K562 (cell line): ENCODE measurements at regions not wholly inside any gene's neighbourhood (a gene's known extent, or its start where the extent isn't known, plus 50 kb on each side); places are given as distances from the start of the nearest gene placed in this dataset.

Experiments used
- ATAC-seq: fragments of 200-7000 bp; cut with Tn5 transposase; 3 replicates; pipeline ENCODE4 v1.9.1; 2020; ENCODE audit warnings: moderate library complexity
- BruUV-seq: library from RNA; stranded (reverse); fragments of 400-500 nt; replicated peaks from 2 replicates; lab custom pipeline; 2021; lab: Mats Ljungman, UMichigan
- CTCF ChIA-PET: fragments of 300-600 bp; formaldehyde crosslinking; extraction: SDS; loops from one replicate; lab custom pipeline; 2021; ENCODE audit warnings: low intra/inter-chr PET ratio; lab: Yijun Ruan, JAX
- POLR2A ChIA-PET: fragments of 300-600, 350-650 bp; sonication (Branson Sonifier 250); formaldehyde crosslinking; extraction: SDS; loops from one replicate; lab custom pipeline; 2021; ENCODE audit warnings: antibody characterized with exemption, inconsistent platforms; lab: Yijun Ruan, JAX
- DNase-seq, 4 experiments: peaks; one replicate each; pipeline versions ENCODE4 v3.0.0 to v3.0.0-alpha.2; 2011 to 2018; ENCODE audit warnings: low spot score in 3 of 4, mixed read lengths in 3 of 4; ENCODE audit errors: extremely low read depth in 1 of 4
- FAIRE-seq: peaks from 2 replicates; lab custom pipeline; 2011; peaks lifted over from hg19 to GRCh38; lab: Jason Lieb, UNC
- H2AFZ ChIP-seq: 2 replicates; pipeline ENCODE4 v1.6.0; 2011; ENCODE audit warnings: low read depth, low read length, control low read depth, inconsistent platforms
- H3K27ac ChIP-seq: fragments of 200-600 bp; 3 replicates; pipeline ENCODE4 v1.8.0; 2011; ENCODE audit warnings: low read depth, mild to moderate bottlenecking, control low read depth, inconsistent platforms, low read length, moderate library complexity, mixed read lengths; ENCODE audit errors: extremely low read depth
- H3K27me3 ChIP-seq, 2 experiments: fragments of 300-600 bp in 1 of 2; 2 replicates in 1 of 2; 3 replicates in 1 of 2; pipeline versions ENCODE4 v1.6.0 to v1.8.0; 2011; ENCODE audit warnings: inconsistent platforms in 2 of 2, low read length in 2 of 2, mild to moderate bottlenecking in 1 of 2, mixed read lengths in 1 of 2, moderate library complexity in 1 of 2; ENCODE audit not compliant: control insufficient read depth in 2 of 2, insufficient read depth in 2 of 2
- H3K36me3 ChIP-seq: fragments of 300-600 bp; 3 replicates; pipeline ENCODE4 v1.8.0; 2011; ENCODE audit warnings: mild to moderate bottlenecking, low read length, inconsistent platforms; ENCODE audit not compliant: control insufficient read depth, insufficient read depth
- H3K4me1 ChIP-seq, 2 experiments: fragments of 200-600 bp in 1 of 2; replicated peaks in 1 of 2; 2 replicates in 1 of 2; 3 replicates in 1 of 2; pipeline versions ENCODE4 v1.5.1 to v1.8.0; 2011; ENCODE audit warnings: inconsistent platforms in 2 of 2, low read length in 2 of 2, mild to moderate bottlenecking in 1 of 2, mixed read lengths in 1 of 2, moderate library complexity in 1 of 2; ENCODE audit not compliant: control insufficient read depth in 2 of 2, insufficient read depth in 2 of 2
- H3K4me2 ChIP-seq: 2 replicates; pipeline ENCODE4 v1.6.1; 2011; ENCODE audit warnings: low read length, control low read depth, inconsistent platforms, mixed read lengths; ENCODE audit not compliant: insufficient read depth
- H3K4me3 ChIP-seq: fragments of 200-600 bp; sonication (generic), shearing (Covaris generic); 2 replicates; pipeline ENCODE4 v1.5.1; 2016; ENCODE audit warnings: control low read depth, inconsistent platforms
- H3K79me2 ChIP-seq: fragments of 200-600 bp; 3 replicates; pipeline ENCODE4 v1.8.0; 2011; ENCODE audit warnings: low read length, inconsistent platforms; ENCODE audit not compliant: control insufficient read depth, insufficient read depth
- H3K9ac ChIP-seq, 2 experiments: 2 replicates each; pipeline versions ENCODE4 v1.6.0 to v1.6.1; 2011; ENCODE audit warnings: low read depth in 2 of 2, low read length in 2 of 2, control low read depth in 1 of 2, inconsistent platforms in 1 of 2, mild to moderate bottlenecking in 1 of 2, mixed read lengths in 1 of 2; ENCODE audit not compliant: insufficient read depth in 1 of 2
- H3K9me1 ChIP-seq: one replicate; pipeline ENCODE4 v1.6.0; 2011; ENCODE audit warnings: inconsistent platforms, mild to moderate bottlenecking, low read length, moderate library complexity; ENCODE audit not compliant: control insufficient read depth, insufficient read depth
- H3K9me3 ChIP-seq: replicated peaks from 2 replicates; pipeline ENCODE4 v1.5.1; 2011; ENCODE audit warnings: low read depth, low read length, inconsistent platforms; ENCODE audit not compliant: control insufficient read depth, insufficient read depth
- H4K20me1 ChIP-seq: replicated peaks from 2 replicates; pipeline ENCODE4 v1.6.1; 2011; ENCODE audit warnings: low read length, inconsistent platforms, mixed read lengths; ENCODE audit not compliant: control insufficient read depth, insufficient read depth
- CREBBP ChIP-seq: IDR thresholded peaks from one replicate; pipeline ENCODE4 v1.6.1; 2012; ENCODE audit warnings: low read depth, mild to moderate bottlenecking, control low read depth, inconsistent platforms, low read length
- DDX20 ChIP-seq: fragments of 450-650 bp; IDR thresholded peaks from 2 replicates; pipeline ENCODE4 v1.6.1; 2016; ENCODE audit warnings: missing genetic modification characterization, low read depth, mild to moderate bottlenecking, missing compliant biosample characterization, moderate library complexity
- FOXJ2 ChIP-seq: fragments of 200-800 bp; sonication (Bioruptor generic); IDR thresholded peaks from 2 replicates; pipeline ENCODE4 v1.6.1; 2016; ENCODE audit warnings: missing genetic modification characterization, missing compliant biosample characterization
- HDAC2 ChIP-seq: fragments of 450-650 bp; IDR thresholded peaks from 2 replicates; pipeline ENCODE4 v1.6.1; 2016; ENCODE audit warnings: mild to moderate bottlenecking
- ID3 ChIP-seq, 2 experiments: fragments of 250-450 bp in 1 of 2; fragments of 450-650 bp in 1 of 2; sonication (Bioruptor Pico) in 1 of 2; IDR thresholded peaks; 2 replicates each; pipeline versions ENCODE4 v1.6.1 to v1.8.0; 2016 to 2021; ENCODE audit warnings: mild to moderate bottlenecking in 2 of 2, moderate library complexity in 2 of 2, missing compliant biosample characterization in 1 of 2, missing genetic modification characterization in 1 of 2
- KLF10 ChIP-seq: fragments of 250-450 bp; sonication (Bioruptor Pico); IDR thresholded peaks from 2 replicates; pipeline ENCODE4 v1.6.1; 2021; ENCODE audit warnings: matching md5 sums
- MEIS2 ChIP-seq: fragments of 450-650 bp; IDR thresholded peaks from 2 replicates; pipeline ENCODE4 v1.6.1; 2014; ENCODE audit warnings: mild to moderate bottlenecking; ENCODE audit not compliant: partially characterized antibody
- NKRF ChIP-seq: fragments of 450-650 bp; IDR thresholded peaks from 2 replicates; pipeline ENCODE4 v1.6.1; 2016; ENCODE audit warnings: borderline replicate concordance
- PHF21A ChIP-seq: fragments of 450-650 bp; IDR thresholded peaks from 2 replicates; pipeline ENCODE4 v1.6.1; 2017; ENCODE audit warnings: low read depth, borderline replicate concordance
- PURB ChIP-seq: sonication (generic); formaldehyde crosslinking; IDR thresholded peaks from 2 replicates; pipeline ENCODE4 v1.9.0; 2021; ENCODE audit warnings: low read depth, mild to moderate bottlenecking, missing genetic modification reagents
- RFX7 ChIP-seq: fragments of 250-450 bp; sonication (Bioruptor Pico); IDR thresholded peaks from 2 replicates; pipeline ENCODE4 v1.5.1; 2021; ENCODE audit warnings: mild to moderate bottlenecking
- ZEB2 ChIP-seq: fragments of 450-650 bp; IDR thresholded peaks from 2 replicates; pipeline ENCODE4 v1.6.1; 2016
- WGBS: fragments of 100-300 bp; shearing (Covaris generic); methylation state at CpG from one replicate; pipeline ENCODE4 v1.1.6; 2016; ENCODE audit warnings: low coverage, mixed read lengths; ENCODE audit not compliant: insufficient coverage; ENCODE audit errors: missing lambda C conversion rate; 5-methylcytosine and 5-hydroxymethylcytosine counted together
- in situ Hi-C: fragments of 300-500 bp; cut with MboI; formaldehyde crosslinking; loops from 4 replicates; pipeline ENCODE4 v1.15.0; 2018; ENCODE audit warnings: inconsistent platforms, mixed read lengths
- intact Hi-C: fragments of 100-400 bp; cut with micrococcal nuclease; formaldehyde crosslinking; loops from 2 replicates; pipeline ENCODE4 v1.14.2; 2022
- TF ChIP-seq, protein P1 (sequence below): sonication (generic); formaldehyde crosslinking; IDR thresholded peaks from 2 replicates; pipeline ENCODE4 v1.8.1; 2022; ENCODE audit warnings: missing genetic modification reagents

- DNase-seq: no peak
- BruUV-seq: no TSS peak
Observed at GRCh38 chr12:74379114-74379513, 158.5 kb upstream of the ATXN7L3B start.

More at GRCh38 chr12:74379114-74379513, 158.5 kb upstream of the ATXN7L3B start:
- no peak overlapping the region for H3K9ac ChIP-seq
- ChIA-PET CTCF (no interaction called here), POLR2A (no interaction called here)
- H2AFZ ChIP-seq: no peak overlapping the region
- H3K27me3 ChIP-seq: no peaks in the 10 kb centered on the region
- in situ Hi-C loops (no loop called here), intact Hi-C loops (no loop called here)
- FAIRE-seq (no peak), ATAC-seq (no peak)
- no peak overlapping the region for H3K4me2 ChIP-seq
- 1% methylated on average over 5 of the region's 5 CpGs for WGBS
- H3K4me3 ChIP-seq: no peak overlapping the region
- H3K79me2 ChIP-seq: no peaks in the 10 kb centered on the region
- TF ChIP-seq HDAC2: no peak
- no peak for TF ChIP-seq KLF10 (CRISPR knock-in tag)
- no peak for TF ChIP-seq MEIS2
- no peak for TF ChIP-seq PURB (CRISPR knock-in tag)
- no peak for TF ChIP-seq FOXJ2 (tag)
- no peak for TF ChIP-seq PHF21A
- TF ChIP-seq ID3 (CRISPR knock-in tag; IDR thresholded peaks at IDR 0.05): no peak
- no peak for TF ChIP-seq ID3 (tag; IDR thresholded peaks at IDR 0.05)
- TF ChIP-seq ZEB2: no peak
- no peak for TF ChIP-seq CREBBP
- TF ChIP-seq DDX20 (tag): no peak
- TF ChIP-seq NKRF: no peak
- TF ChIP-seq, protein P1, sequence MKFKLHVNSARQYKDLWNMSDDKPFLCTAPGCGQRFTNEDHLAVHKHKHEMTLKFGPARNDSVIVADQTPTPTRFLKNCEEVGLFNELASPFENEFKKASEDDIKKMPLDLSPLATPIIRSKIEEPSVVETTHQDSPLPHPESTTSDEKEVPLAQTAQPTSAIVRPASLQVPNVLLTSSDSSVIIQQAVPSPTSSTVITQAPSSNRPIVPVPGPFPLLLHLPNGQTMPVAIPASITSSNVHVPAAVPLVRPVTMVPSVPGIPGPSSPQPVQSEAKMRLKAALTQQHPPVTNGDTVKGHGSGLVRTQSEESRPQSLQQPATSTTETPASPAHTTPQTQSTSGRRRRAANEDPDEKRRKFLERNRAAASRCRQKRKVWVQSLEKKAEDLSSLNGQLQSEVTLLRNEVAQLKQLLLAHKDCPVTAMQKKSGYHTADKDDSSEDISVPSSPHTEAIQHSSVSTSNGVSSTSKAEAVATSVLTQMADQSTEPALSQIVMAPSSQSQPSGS (CRISPR knock-in tag): no peak
- TF ChIP-seq RFX7 (CRISPR knock-in tag): no peak
- no peaks in the 10 kb centered on the region for H3K9me3 ChIP-seq
- no peaks in the 10 kb centered on the region for H3K36me3 ChIP-seq
- H3K27ac ChIP-seq: no peak overlapping the region
- no peaks in the 10 kb centered on the region for H4K20me1 ChIP-seq
- no peaks in the 10 kb centered on the region for H3K4me1 ChIP-seq
- no peaks in the 10 kb centered on the region for H3K9me1 ChIP-seq
